Large intestine (tissue), 3 donors: ENCODE measurements at regions not wholly inside any gene's neighbourhood (a gene's known extent, or its start where the extent isn't known, plus 50 kb on each side); places are given as distances from the start of the nearest gene placed in this dataset.
A peak's percentile ranks its signal among the peaks of the same experiment; 100 is the strongest.
"Not testable (repeated sequence)": the region's sequence is repeated elsewhere in the genome, so short reads cannot be mapped to it uniquely, and the experiment has no call there.

ENCODE experiments used
- DNase-seq, 2 donors: peaks; one replicate each; pipeline versions ENCODE4 v3.0.0 to v3.0.0-alpha.2; 2013
- H3K27ac ChIP-seq: one replicate; pipeline ENCODE4 v1.5.1; 2013; ENCODE audit warnings: low read length
- H3K27me3 ChIP-seq: 2 replicates; pipeline ENCODE4 v1.6.1; 2013; ENCODE audit warnings: low read length; ENCODE audit not compliant: control insufficient read depth, insufficient read depth
- H3K36me3 ChIP-seq: 2 replicates; pipeline ENCODE4 v1.6.1; 2013; ENCODE audit warnings: low read length; ENCODE audit not compliant: control insufficient read depth, insufficient read depth
- H3K4me1 ChIP-seq: one replicate; pipeline ENCODE4 v1.6.1; 2013; ENCODE audit warnings: low read length; ENCODE audit not compliant: control insufficient read depth, insufficient read depth
- H3K4me3 ChIP-seq: one replicate; pipeline ENCODE4 v1.5.1; 2013; ENCODE audit warnings: low read length
- H3K9me3 ChIP-seq: one replicate; pipeline ENCODE4 v1.6.1; 2013; ENCODE audit warnings: mild to moderate bottlenecking, low read depth, low read length, moderate library complexity; ENCODE audit not compliant: control insufficient read depth
- WGBS: methylation state at CpG from one replicate; pipeline ENCODE4 v1.1.5; 2013; ENCODE audit warnings: low lambda C conversion rate; ENCODE audit not compliant: insufficient coverage; 5-methylcytosine and 5-hydroxymethylcytosine counted together

DNA sequence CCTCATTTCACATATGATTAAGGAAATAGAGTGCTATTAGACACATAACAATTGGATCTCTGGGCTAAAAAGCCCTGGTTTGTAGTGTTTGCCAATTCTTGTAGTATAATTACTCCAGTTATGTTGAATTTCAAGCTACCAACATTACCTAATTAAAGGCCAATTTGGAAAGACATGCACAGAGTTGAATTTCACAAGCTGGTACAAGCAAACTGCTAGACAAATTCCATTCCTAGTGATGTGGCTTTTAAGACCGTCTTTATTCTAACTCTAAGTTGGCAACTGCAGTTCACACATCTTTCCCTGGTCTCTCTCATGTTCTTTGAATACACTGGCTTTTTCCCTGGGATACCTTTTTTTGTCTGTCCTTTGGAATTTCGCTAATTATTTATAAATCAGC is 384.1 kb upstream of the CNTNAP2 start:
- WGBS = 73% methylated on average over 1 of the region's 2 CpGs
- Histone ChIP-seq H3K36me3 (no peaks in the 10 kb centered on the region), H3K4me3 (no peak overlapping the region), H3K9me3 (peaks cover 2% of the 10 kb centered on the region), H3K4me1 (no peaks in the 10 kb centered on the region), H3K27me3 (no peaks in the 10 kb centered on the region), H3K27ac (no peak overlapping the region)
- DNase-seq = no peak

DNA sequence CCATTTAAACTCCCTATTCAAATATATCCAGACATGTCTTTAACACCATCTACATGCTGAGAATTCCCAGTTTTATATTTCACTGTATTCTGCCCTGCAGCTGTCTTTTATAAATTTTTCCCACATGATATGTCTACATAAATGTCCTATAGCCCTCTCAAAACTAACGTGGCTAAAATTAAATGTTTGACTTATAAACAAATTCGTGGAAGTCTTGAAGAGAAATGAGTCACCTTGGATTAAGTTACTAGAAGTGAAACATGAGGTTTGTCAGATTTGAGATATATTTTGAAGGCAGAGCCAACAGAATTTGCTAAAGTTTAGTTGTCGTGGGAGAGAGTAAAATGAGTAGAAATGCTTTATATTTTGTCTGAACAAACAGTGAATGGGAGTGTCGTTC is 386.9 kb upstream of the CNTNAP2 start:
- 76% methylated on average over 4 of the region's 4 CpGs for WGBS
- H3K27ac ChIP-seq = no peak overlapping the region
- no peaks in the 10 kb centered on the region for H3K9me3 ChIP-seq
- no peaks in the 10 kb centered on the region for H3K27me3 ChIP-seq
- no peaks in the 10 kb centered on the region for H3K36me3 ChIP-seq
- H3K4me3 ChIP-seq = no peak overlapping the region
- no peaks in the 10 kb centered on the region for H3K4me1 ChIP-seq
- no peak for DNase-seq

DNA sequence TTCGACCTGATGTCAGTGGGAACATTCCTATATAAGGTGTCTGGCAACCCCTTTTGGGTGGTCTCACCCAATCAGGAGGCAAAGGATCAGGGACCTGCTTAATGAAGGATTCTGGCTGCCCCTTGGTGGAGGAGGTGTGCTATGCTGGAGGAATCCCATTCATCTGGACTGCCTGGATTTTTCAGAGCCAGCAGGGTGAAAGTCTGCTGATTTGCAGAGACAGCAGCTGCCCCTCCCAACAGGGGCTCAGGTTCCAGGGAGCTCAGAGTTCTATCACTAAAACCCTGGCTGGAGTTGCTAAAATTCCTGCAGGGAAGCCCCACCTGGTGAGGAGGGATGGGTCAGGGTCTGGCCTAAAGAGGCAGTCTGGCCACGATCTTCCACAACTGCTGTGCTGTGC is 398.5 kb upstream of the CNTNAP2 start:
- DNase-seq = no peak
- Histone ChIP-seq H3K27me3 (no peaks in the 10 kb centered on the region), H3K4me3 (no peak overlapping the region), H3K4me1 (no peaks in the 10 kb centered on the region), H3K27ac (no peak overlapping the region), H3K9me3 (no peaks in the 10 kb centered on the region), H3K36me3 (no peaks in the 10 kb centered on the region)
- WGBS = no CpG with 5 or more reads among the region's 2 CpGs

DNA sequence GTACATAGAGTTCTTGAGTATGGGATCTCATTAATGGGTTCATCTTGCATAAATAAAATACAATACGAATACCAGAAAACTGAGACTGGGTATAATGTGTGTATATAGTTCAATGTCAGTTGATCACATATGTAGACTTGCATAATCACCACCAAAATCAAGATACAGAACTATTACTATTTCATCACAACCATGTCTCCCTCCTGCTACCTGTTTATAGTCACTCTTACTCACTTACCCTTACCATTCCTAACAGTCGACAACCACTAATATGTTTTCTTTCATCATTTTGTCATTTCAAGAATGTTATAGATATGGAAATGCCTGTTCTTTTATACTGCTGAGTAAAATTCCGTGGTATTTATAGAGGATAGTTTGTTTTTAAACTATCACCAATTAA is 416.1 kb upstream of the CNTNAP2 start:
- Histone ChIP-seq H3K4me1 (no peaks in the 10 kb centered on the region), H3K36me3 (no peaks in the 10 kb centered on the region), H3K9me3 (peaks cover 6% of the 10 kb centered on the region), H3K27me3 (no peaks in the 10 kb centered on the region), H3K4me3 (no peak overlapping the region), H3K27ac (no peak overlapping the region)
- 100% methylated on average over 1 of the region's 3 CpGs for WGBS
- DNase-seq = no peak

DNA sequence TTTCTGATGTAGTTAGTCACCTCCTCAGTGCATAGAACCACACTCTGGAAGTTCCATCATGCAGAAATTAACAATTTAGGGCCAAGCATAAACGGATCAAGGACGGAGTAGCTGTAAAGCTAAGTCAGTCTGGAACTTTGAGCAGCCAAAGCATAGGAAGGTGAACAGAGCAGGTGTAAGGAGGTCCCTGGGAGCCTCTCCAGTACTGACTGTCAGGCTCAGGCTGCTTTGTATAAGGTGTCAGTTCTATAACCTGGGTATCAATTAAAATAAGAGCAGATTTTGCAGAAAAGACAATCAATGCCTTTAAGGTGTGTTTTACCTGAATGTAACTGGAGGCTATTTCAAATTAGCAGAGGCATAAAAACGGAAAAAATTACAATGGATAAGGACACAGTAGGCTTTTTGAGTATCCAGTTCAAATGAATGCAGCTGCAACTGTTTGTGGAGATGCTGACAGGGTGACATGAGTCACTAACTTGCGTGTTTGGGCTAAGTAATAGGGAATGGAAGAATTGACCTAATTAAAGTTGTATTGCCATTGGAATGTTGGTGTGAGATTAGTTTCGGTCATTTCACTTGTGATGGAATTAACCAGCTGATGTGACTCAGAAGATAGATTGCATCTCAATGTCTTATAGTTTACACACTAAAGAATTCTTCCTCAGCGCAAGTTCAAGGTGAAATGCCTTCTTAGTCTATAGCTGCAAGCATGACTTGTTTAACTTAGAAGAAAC is 417.9 kb upstream of the CNTNAP2 start:
- Histone ChIP-seq H3K27me3 (no peaks in the 10 kb centered on the region), H3K4me1 (no peaks in the 10 kb centered on the region), H3K9me3 (peaks cover 6% of the 10 kb centered on the region), H3K36me3 (no peaks in the 10 kb centered on the region), H3K27ac (no peak overlapping the region), H3K4me3 (no peak overlapping the region)
- no peak for DNase-seq
- 83% methylated on average over 2 of the region's 6 CpGs for WGBS

DNA sequence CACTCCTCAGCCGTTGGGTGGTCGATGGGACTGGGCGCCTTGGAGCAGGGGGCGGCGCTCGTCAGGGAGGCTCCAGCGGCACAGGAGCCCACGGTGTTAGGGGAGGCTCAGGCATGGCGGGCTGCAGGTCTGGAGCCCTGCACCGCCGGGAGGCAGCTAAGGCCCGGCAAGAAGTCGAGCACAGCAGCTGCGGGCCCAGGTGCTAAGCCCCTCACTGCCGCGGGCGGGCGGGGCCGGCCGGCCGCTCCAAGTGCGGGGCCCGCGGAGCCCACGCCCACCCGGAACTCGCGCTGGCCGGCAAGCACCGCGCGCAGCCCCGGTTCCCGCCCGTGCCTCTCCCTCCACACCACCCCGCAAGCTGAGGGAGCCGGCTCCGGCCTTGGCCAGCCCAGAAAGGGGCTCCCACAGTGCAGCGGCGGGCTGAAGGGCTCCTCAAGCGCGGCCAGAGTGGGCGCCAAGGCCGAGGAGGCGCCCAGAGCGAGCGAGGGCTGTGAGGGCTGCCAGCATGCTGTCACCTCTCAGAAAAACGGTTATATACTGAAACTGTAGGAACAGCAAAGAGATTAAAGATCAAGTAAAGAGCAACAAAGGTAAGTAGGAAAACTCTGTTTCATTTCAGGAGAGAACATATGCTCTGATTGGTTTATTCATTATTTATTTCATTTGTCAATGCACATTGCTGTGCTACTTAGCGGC is 419.0 kb upstream of the CNTNAP2 start:
- WGBS = 100% methylated on average over 1 of the region's 49 CpGs
- H3K9me3 ChIP-seq, DNase-seq, H3K27me3 ChIP-seq, H3K4me3 ChIP-seq, H3K36me3 ChIP-seq, H3K4me1 ChIP-seq, H3K27ac ChIP-seq: not testable (repeated sequence)

DNA sequence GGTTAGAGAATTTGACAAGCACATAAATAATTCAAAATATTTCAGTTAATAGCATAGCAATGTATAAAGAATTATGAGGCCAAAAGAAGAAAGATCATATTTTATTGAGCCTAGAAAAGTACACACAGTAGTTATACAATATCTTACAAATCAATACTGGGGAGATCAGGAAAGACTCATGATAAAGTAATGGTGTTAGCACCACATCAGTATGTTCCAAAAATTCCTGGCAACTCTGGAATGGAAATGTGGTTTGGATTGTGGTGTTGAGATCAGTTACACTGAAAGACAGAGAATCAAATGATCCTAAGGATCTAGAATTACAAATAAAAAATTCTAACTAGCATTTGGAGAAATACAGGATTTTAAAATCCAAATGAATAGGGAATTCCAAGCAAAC is 420.5 kb upstream of the CNTNAP2 start:
- Histone ChIP-seq H3K4me3 (no peak overlapping the region), H3K36me3 (no peaks in the 10 kb centered on the region), H3K4me1 (no peaks in the 10 kb centered on the region), H3K27me3 (no peaks in the 10 kb centered on the region), H3K27ac (no peak overlapping the region), H3K9me3 (peaks cover 6% of the 10 kb centered on the region)
- DNase-seq = no peak

DNA sequence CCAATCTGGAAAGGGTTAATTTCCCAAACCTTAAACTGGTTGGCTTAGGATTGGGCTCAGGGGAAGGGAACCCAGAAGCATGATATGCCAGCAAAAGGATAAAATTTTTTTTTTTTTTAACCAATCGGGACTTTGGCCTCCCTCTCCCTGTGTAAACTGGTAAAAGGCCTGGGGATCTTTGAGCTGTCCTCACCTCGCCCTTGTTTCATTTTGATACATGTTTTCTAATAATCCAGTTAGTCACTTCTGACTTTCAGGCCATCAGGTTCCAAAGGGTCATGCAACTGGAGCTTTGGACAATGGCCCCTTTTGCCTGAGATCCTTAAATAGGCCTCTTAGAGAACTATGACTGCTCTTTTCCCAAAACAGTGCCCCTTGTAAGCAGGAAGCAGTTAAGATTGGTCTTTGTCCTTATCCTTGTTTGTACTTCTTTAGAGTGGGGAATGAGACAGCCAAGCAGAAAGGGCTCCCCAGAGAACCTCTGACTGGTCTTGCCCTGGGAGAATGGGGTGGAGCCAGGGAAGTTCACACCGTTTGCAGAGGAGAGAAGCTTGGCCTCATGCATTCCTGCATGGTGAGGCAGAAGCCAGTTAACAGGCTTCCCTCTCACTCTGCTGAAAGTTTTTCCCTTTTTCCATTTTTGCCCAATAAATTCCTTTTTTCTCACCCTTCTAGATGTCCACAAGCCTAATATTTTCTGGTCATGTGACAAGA is 424.2 kb upstream of the CNTNAP2 start:
- DNase-seq = peak; percentile 5 to 31
- no peak overlapping the region for H3K27ac ChIP-seq
- no peaks in the 10 kb centered on the region for H3K27me3 ChIP-seq
- H3K36me3 ChIP-seq = no peaks in the 10 kb centered on the region
- no CpG with 5 or more reads among the region's 3 CpGs for WGBS
- H3K4me1 ChIP-seq = no peaks in the 10 kb centered on the region
- no peak overlapping the region for H3K4me3 ChIP-seq
- H3K9me3 ChIP-seq = peaks cover 3% of the 10 kb centered on the region

DNA sequence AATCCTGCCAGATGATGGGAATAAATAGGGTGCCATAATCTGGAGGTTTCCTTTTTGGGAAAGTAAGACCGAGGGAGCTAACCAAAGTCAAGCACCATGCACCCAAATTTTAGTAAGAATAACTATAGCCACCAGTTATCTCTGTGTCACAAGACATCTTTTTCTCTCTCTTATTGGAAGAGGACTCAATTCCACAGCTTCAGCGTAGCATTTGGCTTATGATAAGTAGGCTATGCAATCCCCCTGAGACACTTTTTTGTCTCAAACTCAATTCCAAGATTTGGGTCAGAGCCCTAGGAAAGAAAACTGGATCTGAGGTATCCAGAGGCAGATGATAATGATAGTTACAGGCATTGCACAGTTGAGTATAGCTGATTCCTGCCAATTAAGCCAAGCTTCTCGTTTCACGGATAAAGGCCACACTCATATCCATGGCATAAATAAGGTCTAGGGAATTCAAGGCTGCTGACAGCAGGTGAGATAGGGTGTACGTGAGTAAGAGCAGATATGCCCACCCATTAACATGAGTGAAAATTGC is 425.2 kb upstream of the CNTNAP2 start:
- no peak for DNase-seq
- 100% methylated on average over 2 of the region's 5 CpGs for WGBS
- Histone ChIP-seq H3K4me3 (no peak overlapping the region), H3K4me1 (no peaks in the 10 kb centered on the region), H3K27ac (no peak overlapping the region), H3K36me3 (no peaks in the 10 kb centered on the region), H3K27me3 (no peaks in the 10 kb centered on the region), H3K9me3 (no peaks in the 10 kb centered on the region)

DNA sequence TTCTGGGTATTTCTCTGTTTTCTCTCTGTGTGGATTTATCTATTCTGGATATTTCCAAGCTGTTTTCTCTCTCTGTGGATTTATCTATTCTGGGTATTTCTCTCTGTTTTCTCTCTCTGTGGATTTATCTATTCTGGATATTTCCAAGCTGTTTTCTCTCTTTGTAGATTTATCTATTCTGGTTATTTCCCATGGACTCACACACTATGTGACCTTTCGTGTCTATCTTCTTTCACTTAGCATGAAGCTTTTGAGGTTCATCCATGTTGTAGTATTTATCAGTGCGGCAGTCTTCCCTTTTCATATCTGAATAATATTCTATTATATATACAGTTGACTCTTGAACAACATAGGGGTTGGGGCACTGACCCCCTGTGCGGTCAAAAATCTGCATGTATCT is 435.0 kb upstream of the CNTNAP2 start:
- 100% methylated on average over 1 of the region's 3 CpGs for WGBS
- no peak overlapping the region for H3K4me3 ChIP-seq
- no peak for DNase-seq

More for the DNA sequence above, 435.0 kb upstream of the CNTNAP2 start:
- H3K36me3 ChIP-seq = no peaks in the 10 kb centered on the region
- no peak overlapping the region for H3K27ac ChIP-seq
- no peaks in the 10 kb centered on the region for H3K4me1 ChIP-seq
- H3K27me3 ChIP-seq = no peaks in the 10 kb centered on the region
- no peaks in the 10 kb centered on the region for H3K9me3 ChIP-seq
